Ovary (tissue), 3 donors: ENCODE measurements at regions not wholly inside any gene's neighbourhood (a gene's known extent, or its start where the extent isn't known, plus 50 kb on each side); places are given as distances from the start of the nearest gene placed in this dataset.

Experiments
- EP300 ChIP-seq: sonication (generic); formaldehyde crosslinking; IDR thresholded peaks from one replicate; pipeline ENCODE4 v1.6.1; 2017; ENCODE audit warnings: antibody characterized with exemption
- POLR2A ChIP-seq: fragments of 450-650 bp; IDR thresholded peaks from one replicate; pipeline ENCODE4 v1.6.1; 2017; ENCODE audit warnings: antibody characterized with exemption, mild to moderate bottlenecking, moderate library complexity
- TF ChIP-seq, protein P1 (sequence below), 3 donors: fragments of 450-650 bp in 2 of 3; fragments of 200-600 bp in 1 of 3; IDR thresholded peaks; one replicate each; pipeline versions ENCODE4 v1.5.1 to v1.8.0; 2016 to 2022; ENCODE audit warnings: antibody characterized with exemption in 3 of 3, mild to moderate bottlenecking in 1 of 3
- donor health status: DM: no; HTN: no; CAD: no.

DNA sequence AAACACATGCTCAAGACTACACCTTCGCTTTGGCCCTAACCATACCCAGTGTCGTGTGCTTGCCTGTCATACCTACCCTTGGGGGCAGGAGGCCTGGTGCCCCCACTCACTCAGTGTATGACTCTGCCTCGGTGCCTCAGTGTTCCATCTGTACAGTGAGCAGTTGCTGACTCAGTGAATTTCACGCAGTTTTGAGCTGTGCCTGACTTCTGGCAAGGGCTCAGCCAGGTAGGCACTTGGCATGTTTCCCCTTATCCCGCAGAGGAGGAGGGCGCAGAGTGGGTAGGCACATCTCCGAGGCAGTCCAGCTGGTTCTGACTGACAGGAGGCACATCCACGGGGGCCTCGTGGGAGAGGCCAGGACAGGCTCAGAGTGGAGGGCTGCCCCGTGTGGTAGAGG lies 148.9 kb upstream of the CIBAR2 start:
- TF ChIP-seq POLR2A (no peak), EP300 (no peak)
- TF ChIP-seq, protein P1, sequence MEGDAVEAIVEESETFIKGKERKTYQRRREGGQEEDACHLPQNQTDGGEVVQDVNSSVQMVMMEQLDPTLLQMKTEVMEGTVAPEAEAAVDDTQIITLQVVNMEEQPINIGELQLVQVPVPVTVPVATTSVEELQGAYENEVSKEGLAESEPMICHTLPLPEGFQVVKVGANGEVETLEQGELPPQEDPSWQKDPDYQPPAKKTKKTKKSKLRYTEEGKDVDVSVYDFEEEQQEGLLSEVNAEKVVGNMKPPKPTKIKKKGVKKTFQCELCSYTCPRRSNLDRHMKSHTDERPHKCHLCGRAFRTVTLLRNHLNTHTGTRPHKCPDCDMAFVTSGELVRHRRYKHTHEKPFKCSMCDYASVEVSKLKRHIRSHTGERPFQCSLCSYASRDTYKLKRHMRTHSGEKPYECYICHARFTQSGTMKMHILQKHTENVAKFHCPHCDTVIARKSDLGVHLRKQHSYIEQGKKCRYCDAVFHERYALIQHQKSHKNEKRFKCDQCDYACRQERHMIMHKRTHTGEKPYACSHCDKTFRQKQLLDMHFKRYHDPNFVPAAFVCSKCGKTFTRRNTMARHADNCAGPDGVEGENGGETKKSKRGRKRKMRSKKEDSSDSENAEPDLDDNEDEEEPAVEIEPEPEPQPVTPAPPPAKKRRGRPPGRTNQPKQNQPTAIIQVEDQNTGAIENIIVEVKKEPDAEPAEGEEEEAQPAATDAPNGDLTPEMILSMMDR (IDR thresholded peaks at IDR 0.05): no peak
